ENCODE measurements at regions not wholly inside any gene's neighbourhood (a gene's known extent, or its start where the extent isn't known, plus 50 kb on each side); places are given as distances from the start of the nearest gene placed in this dataset.

DNA sequence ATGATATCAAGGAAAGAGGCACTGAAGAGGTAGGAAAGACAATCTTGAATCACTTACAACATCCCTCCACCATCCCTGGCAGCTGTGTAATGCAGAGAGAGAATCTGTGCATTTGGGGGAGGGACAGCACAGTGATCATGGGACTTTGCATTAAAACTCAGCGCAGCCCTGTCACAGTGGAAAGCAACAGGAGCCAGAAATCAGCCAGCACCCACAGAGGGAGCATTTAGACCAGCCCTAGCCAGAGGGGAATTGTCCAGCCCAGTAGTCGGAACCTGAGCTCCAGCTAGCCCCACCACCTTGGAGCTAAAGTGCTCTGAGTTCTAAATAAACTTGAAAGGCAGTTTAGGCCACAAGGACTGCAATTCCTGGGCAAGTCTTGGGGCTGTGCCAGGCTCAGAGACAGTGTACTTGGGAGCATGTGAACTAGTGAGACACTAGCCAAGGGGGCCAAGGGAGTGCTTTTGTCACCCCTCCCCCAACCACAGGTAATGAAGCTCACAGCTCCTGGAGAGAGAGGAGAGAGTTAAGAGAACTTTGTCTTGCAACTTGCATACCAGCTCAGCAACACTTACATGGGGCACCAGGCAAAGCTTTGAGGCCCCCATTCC is 83.9 kb upstream of the FAM241A start:
- FAIRE-seq (no peak), DNase-seq (ENCODE audit: low read depth, low spot score) (no peak)
- intact Hi-C loops (cut with micrococcal nuclease) (loop anchor here (5.0 kb wide), 1 partner anchor 461 kb away; no protein-coding TSS in a partner anchor), dilution Hi-C loops (cut with MboI; ENCODE audit: extremely low pct_ligation_motif_present, low sequenced_read_pairs) (no loop called here)
- H4K20me1 ChIP-seq (replicated peaks; ENCODE audit: control insufficient read depth, extremely low read depth, insufficient read depth, low read length) = no peaks in the 10 kb centered on the region
- ChIA-PET CTCF (interaction anchor here (0.9 to 1.1 kb wide), 3 partner anchors 38 to 206 kb away, joined by 3 read pairs; no protein-coding TSS in a partner anchor), POLR2A (no interaction called here)
- no peaks in the 10 kb centered on the region for H3K27me3 ChIP-seq (ENCODE audit: control insufficient read depth in 2 of 2, insufficient read depth in 2 of 2, low read length in 2 of 2)
- no TSS peak for BruUV-seq (replicated peaks)
- H3K4me2 ChIP-seq (ENCODE audit: insufficient read depth, low read length) = no peak overlapping the region
- H3K27ac ChIP-seq (ENCODE audit: insufficient read depth, low read depth, low read length) = no peak overlapping the region
- no peaks in the 10 kb centered on the region for H3K9me1 ChIP-seq (replicated peaks; ENCODE audit: control insufficient read depth, extremely low read depth, insufficient read depth, low read length)
- H3K4me3 ChIP-seq (replicated peaks in 1 of 3; ENCODE audit: insufficient read depth in 1 of 3, low read depth in 1 of 3, low read length in 3 of 3) = no peak overlapping the region
- no peak overlapping the region for H3K9ac ChIP-seq (replicated peaks; ENCODE audit: extremely low read depth, insufficient read depth, low read length)
- no peaks in the 10 kb centered on the region for H3K9me3 ChIP-seq (replicated peaks; ENCODE audit: control insufficient read depth, insufficient read depth, low read length)
- H3K36me3 ChIP-seq (ENCODE audit: control insufficient read depth in 2 of 2, extremely low read depth in 1 of 2, insufficient read depth in 2 of 2, low read length in 2 of 2) = no peaks in the 10 kb centered on the region
- H2AFZ ChIP-seq (ENCODE audit: low read depth, low read length) = no peak overlapping the region
- H3K4me1 ChIP-seq (ENCODE audit: control insufficient read depth, extremely low read depth, insufficient read depth, low read length) = peaks cover 9% of the 10 kb centered on the region
- H3K79me2 ChIP-seq (ENCODE audit: control insufficient read depth, insufficient read depth, low read length) = no peaks in the 10 kb centered on the region
- no peak for TF ChIP-seq FOS (IDR thresholded peaks at IDR 0.05; ENCODE audit: borderline replicate concordance, insufficient read depth, low read length)
- TF ChIP-seq POLR2A (IDR thresholded peaks at IDR 0.05; ENCODE audit: low read depth, low read length) = no peak
- TF ChIP-seq, protein P1, sequence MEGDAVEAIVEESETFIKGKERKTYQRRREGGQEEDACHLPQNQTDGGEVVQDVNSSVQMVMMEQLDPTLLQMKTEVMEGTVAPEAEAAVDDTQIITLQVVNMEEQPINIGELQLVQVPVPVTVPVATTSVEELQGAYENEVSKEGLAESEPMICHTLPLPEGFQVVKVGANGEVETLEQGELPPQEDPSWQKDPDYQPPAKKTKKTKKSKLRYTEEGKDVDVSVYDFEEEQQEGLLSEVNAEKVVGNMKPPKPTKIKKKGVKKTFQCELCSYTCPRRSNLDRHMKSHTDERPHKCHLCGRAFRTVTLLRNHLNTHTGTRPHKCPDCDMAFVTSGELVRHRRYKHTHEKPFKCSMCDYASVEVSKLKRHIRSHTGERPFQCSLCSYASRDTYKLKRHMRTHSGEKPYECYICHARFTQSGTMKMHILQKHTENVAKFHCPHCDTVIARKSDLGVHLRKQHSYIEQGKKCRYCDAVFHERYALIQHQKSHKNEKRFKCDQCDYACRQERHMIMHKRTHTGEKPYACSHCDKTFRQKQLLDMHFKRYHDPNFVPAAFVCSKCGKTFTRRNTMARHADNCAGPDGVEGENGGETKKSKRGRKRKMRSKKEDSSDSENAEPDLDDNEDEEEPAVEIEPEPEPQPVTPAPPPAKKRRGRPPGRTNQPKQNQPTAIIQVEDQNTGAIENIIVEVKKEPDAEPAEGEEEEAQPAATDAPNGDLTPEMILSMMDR (IDR thresholded peaks at IDR 0.05; ENCODE audit: extremely low read depth in 1 of 2, insufficient read depth in 1 of 2, low read depth in 1 of 2, low read length in 2 of 2) = no peak
- TF ChIP-seq POLR2AphosphoS5 (IDR thresholded peaks at IDR 0.05; ENCODE audit: insufficient read depth, low read depth, low read length) = no peak
- no peak for TF ChIP-seq MYC (IDR thresholded peaks at IDR 0.05; ENCODE audit: low read depth, low read length)
- TF ChIP-seq GATA2 (IDR thresholded peaks at IDR 0.05; ENCODE audit: insufficient read depth, insufficient read length, low read depth, low read length) = no peak
- TF ChIP-seq EZH2 (IDR thresholded peaks at IDR 0.05; ENCODE audit: borderline replicate concordance, low read depth, low read length, severe bottlenecking) = no peak
- no peak for TF ChIP-seq JUN (IDR thresholded peaks at IDR 0.05; ENCODE audit: borderline replicate concordance, insufficient read depth, insufficient read length, low read depth)
- TF ChIP-seq, protein P2, sequence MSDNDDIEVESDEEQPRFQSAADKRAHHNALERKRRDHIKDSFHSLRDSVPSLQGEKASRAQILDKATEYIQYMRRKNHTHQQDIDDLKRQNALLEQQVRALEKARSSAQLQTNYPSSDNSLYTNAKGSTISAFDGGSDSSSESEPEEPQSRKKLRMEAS (IDR thresholded peaks at IDR 0.05; ENCODE audit: insufficient read depth, insufficient read length) = no peak

All from endothelial cell of umbilical vein (primary cell).